GM18951 (cell line): ENCODE measurements at regions not wholly inside any gene's neighbourhood (a gene's known extent, or its start where the extent isn't known, plus 50 kb on each side); places are given as distances from the start of the nearest gene placed in this dataset.

Experiments
- POLR2A ChIP-seq: IDR thresholded peaks from 4 replicates; pipeline ENCODE4 v1.6.1; 2011; ENCODE audit warnings: mild to moderate bottlenecking; ENCODE audit not compliant: insufficient read length, insufficient read depth; ENCODE audit errors: extremely low read depth
- in situ Hi-C: fragments of 300-500 bp; cut with MboI; formaldehyde crosslinking; loops from one replicate; pipeline ENCODE4 v1.12.0; 2022; ENCODE audit warnings: low sequenced_read_pairs, mixed read lengths, inconsistent platforms; ENCODE audit not compliant: unreplicated experiment

DNA sequence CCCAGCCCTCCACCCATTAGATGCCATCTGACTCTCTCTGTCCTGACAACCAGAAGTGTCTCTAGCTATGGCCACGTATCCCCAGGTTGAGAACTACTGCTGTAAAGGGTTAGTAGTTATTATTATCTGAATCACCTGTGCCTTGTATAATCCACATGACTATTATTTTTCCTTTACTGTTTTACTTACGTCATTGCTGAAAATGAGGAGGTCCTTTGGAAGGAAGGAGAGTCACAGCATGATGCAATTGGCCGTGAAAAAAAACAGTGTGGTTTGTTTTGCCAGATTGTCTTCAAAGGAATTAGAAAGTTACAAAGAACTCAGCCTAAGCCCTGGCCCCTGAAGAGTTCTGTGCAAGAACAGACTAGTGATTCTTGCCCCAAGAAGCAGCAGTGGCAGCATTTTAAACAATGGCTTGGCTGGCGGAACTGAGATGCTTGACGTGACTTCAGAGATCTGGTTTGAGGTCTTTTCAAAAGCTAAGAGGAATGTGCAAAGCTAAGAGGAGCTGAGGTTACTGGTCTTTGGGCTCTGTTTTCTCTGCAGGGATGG, 413.3 kb upstream of the EEF2KMT start:
- in situ Hi-C loops: no loop called here
- TF ChIP-seq POLR2A: no peak

GRCh38 chr16:5509794-5510193, 412.2 kb upstream of the EEF2KMT start:
- in situ Hi-C loops: no loop called here
- TF ChIP-seq POLR2A: no peak

- in situ Hi-C loops: no loop called here
- no peak for TF ChIP-seq POLR2A
These were observed 411.7 kb upstream of the EEF2KMT start for GRCh38 chr16:5509336-5509735.

GRCh38 chr16:5508371-5508770, 410.8 kb upstream of the EEF2KMT start:
- in situ Hi-C loops: no loop called here

GRCh38 chr16:5506021-5506420, 408.4 kb upstream of the EEF2KMT start:
- in situ Hi-C loops: no loop called here
- TF ChIP-seq POLR2A: no peak

More at GRCh38 chr16:5508371-5508770, 410.8 kb upstream of the EEF2KMT start:
- TF ChIP-seq POLR2A: no peak

GRCh38 chr16:5505091-5505887, 407.7 kb upstream of the EEF2KMT start:
- no peak for TF ChIP-seq POLR2A
- in situ Hi-C loops: no loop called here

- no peak for TF ChIP-seq POLR2A
- in situ Hi-C loops: no loop called here
These were observed 406.6 kb upstream of the EEF2KMT start for GRCh38 chr16:5504064-5504781.

DNA sequence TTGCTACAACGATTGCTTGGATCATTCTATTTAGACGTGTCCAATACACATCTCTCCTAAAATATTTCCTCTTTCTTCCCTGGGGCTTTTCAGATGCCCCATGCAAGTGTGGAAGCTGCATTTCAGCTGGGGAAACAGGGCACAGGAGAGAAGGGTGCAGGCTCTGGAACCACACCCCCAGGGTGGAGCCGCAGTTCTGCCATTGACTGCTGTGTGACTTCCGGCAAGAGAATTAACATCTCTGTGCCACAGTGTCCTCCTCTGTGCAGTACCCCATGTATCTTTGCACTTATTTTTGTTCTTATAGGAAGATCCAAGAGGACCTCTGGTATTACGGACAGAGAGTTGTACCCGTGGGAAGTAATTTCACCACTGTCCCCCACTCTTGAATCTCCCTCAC, 405.3 kb upstream of the EEF2KMT start:
- in situ Hi-C loops: no loop called here
- TF ChIP-seq POLR2A: no peak

DNA sequence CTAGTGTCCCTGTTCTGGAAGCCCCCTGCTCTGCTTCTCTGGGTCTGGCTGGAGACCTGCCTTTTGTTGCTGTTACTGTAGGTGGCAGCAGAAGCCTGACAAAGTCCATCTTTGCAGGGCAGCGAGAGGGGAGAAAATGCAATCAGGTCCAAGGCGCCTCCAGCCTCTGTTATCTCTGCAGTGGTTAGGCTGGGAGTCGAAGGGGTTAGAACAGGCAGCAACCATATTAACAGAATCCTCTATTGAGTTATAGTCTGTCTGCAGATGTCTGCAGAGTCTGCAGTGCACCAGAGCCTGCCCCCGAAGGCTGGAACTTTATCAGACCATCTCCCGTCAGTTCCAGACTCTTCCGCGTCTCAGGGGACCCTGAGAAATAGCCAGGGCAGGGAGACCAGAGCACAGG, 404.9 kb upstream of the EEF2KMT start:
- in situ Hi-C loops: no loop called here
- TF ChIP-seq POLR2A: no peak

DNA sequence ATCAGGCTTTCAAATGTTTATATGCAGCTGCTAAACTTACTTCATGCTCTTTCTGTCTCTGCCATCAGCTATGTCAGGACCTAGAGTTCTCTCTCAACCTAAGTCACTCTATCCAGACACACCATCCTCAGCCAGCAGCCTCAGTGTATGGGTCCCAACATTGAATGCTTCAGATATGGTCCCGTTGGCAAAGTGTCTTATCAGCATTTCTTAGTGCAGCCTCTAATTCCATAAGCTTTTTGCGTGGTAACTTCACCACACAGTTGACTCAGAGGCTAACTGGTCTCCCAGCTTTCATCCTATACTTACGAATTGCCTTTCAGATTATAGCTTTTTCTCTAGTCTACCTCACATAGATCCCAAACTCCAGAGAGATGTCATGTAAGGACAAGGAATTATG, 402.9 kb upstream of the EEF2KMT start:
- TF ChIP-seq POLR2A: no peak
- in situ Hi-C loops: no loop called here

GRCh38 chr16:5498562-5498961, 401.0 kb upstream of the EEF2KMT start:
- TF ChIP-seq POLR2A: no peak
- in situ Hi-C loops: no loop called here

- in situ Hi-C loops: no loop called here
- TF ChIP-seq POLR2A: no peak
These were observed 398.4 kb upstream of the EEF2KMT start for GRCh38 chr16:5496013-5496412.

DNA sequence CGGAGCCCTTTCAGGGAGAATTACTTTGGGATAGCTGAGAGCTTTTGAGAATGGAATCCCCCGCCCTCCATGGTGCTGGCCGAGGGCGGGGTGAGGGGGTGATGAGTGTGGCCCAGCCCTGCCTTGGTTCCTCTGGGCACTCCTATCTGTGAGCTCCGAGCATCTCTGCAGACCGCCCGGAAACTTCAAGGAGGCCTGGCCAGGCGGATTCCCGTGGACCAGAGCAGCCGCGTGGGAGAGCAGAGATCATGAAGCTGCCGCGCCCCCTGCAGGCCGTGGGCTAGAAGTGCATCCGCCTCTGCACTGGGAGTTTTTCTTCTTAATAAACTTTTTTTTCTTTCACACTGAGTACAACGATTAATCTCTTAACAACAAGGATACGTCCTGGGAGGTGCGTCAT, 392.9 kb upstream of the EEF2KMT start:
- in situ Hi-C loops: no loop called here

DNA sequence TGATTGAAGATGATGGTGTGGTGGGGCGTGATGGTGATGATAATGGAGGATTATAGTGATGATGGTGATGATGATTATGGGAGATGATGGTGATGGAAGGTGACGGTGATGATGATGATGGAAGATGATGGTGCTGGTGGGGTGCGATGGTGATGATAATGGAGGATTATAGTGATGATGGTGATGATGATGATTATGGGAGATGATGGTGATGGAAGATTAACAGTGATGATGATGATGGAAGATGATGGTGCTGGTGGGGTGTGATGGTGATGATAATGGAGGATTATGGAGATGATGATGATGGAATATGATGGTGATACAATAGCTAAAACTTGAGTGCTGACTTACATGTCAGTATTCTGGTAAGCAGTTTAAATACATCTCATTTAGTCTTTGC, 391.0 kb upstream of the EEF2KMT start:
- TF ChIP-seq POLR2A: no peak
- in situ Hi-C loops: no loop called here

More for the DNA sequence above, 392.9 kb upstream of the EEF2KMT start:
- no peak for TF ChIP-seq POLR2A
